ENCODE measurements at regions not wholly inside any gene's neighbourhood (a gene's known extent, or its start where the extent isn't known, plus 50 kb on each side); places are given as distances from the start of the nearest gene placed in this dataset.
A peak's percentile ranks its signal among the peaks of the same experiment; 100 is the strongest.

DNA sequence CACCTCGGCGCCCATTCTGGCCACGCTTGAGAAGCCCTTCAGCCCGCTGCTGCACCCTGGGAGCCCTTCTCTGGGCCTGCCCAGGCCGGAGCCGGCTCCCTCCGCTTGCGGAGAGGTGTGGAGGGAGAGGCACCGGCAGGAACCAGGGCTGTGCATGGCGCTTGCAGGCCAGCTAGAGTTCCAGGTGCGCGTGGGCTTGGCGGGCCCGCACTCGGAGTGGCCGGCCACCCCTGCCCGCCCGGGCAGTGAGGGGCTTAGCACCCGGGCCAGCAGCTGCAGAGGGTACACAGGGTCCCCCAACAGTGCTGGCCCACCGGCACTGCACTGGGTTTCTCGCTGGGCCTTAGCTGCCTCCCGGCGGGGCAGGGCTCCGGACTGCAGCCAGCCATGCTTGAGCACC, 72.3 kb upstream of the SYK start:
- no peak overlapping the region for H3K27ac ChIP-seq (ENCODE audit: low read depth, low read length)
- no peaks in the 10 kb centered on the region for H3K36me3 ChIP-seq (ENCODE audit: control insufficient read depth, low read length)
- no peaks in the 10 kb centered on the region for H4K20me1 ChIP-seq (ENCODE audit: control insufficient read depth, insufficient read depth, low read depth, low read length)
- no peaks in the 10 kb centered on the region for H3K79me2 ChIP-seq (ENCODE audit: control insufficient read depth, low read length)
- no peak for TF ChIP-seq CTCF (IDR thresholded peaks at IDR 0.05; ENCODE audit: low read depth, low read length, poor library complexity, severe bottlenecking)
- no peak for TF ChIP-seq EZH2phosphoT487 (IDR thresholded peaks at IDR 0.05; ENCODE audit: borderline replicate concordance, low read length)
- H3K9me2 ChIP-seq (replicated peaks; ENCODE audit: control insufficient read depth, low read length), result no peaks in the 10 kb centered on the region
- no peaks in the 10 kb centered on the region for H3K27me3 ChIP-seq (ENCODE audit: control insufficient read depth, low read length)
- H3K4me2 ChIP-seq (ENCODE audit: low read length), result no peak overlapping the region
- no peak overlapping the region for H3K4me3 ChIP-seq (ENCODE audit: low read length)
- H3F3A ChIP-seq (ENCODE audit: control insufficient read depth, insufficient read depth), result no peaks in the 10 kb centered on the region
- H3K4me1 ChIP-seq (ENCODE audit: control insufficient read depth, low read length), result no peaks in the 10 kb centered on the region
- H3K9me3 ChIP-seq (ENCODE audit: control insufficient read depth, insufficient read depth, low read length), result no peaks in the 10 kb centered on the region

DNA sequence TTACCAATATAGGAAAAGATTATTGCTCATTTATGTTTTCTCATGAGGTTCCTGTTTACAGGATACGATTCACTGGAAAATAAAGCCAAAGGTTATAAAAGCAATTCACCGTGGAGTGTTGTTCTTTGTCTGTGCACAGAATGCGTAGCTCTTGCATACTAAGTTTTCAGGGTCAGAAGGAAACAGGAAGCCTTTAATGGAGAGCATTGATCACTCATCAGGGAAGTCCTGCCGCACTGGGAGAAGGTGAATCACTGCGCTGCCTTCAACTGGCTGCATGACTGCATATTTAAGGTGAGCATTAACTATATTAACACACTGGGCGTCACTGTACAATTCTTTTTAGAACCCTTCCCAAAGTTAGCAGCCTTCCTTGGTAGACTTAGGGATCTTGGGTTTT, 74.1 kb upstream of the SYK start:
- no peaks in the 10 kb centered on the region for H4K20me1 ChIP-seq (ENCODE audit: control insufficient read depth, insufficient read depth, low read depth, low read length)
- no peak overlapping the region for H3K4me2 ChIP-seq (ENCODE audit: low read length)
- no peaks in the 10 kb centered on the region for H3F3A ChIP-seq (ENCODE audit: control insufficient read depth, insufficient read depth)
- no peak for TF ChIP-seq CTCF (IDR thresholded peaks at IDR 0.05; ENCODE audit: low read depth, low read length, poor library complexity, severe bottlenecking)
- TF ChIP-seq EZH2phosphoT487 (IDR thresholded peaks at IDR 0.05; ENCODE audit: borderline replicate concordance, low read length), result no peak
- H3K4me3 ChIP-seq (ENCODE audit: low read length), result no peak overlapping the region
- no peaks in the 10 kb centered on the region for H3K27me3 ChIP-seq (ENCODE audit: control insufficient read depth, low read length)
- no peaks in the 10 kb centered on the region for H3K79me2 ChIP-seq (ENCODE audit: control insufficient read depth, low read length)
- no peak overlapping the region for H3K27ac ChIP-seq (ENCODE audit: low read depth, low read length)
- no peaks in the 10 kb centered on the region for H3K36me3 ChIP-seq (ENCODE audit: control insufficient read depth, low read length)
- H3K9me2 ChIP-seq (replicated peaks; ENCODE audit: control insufficient read depth, low read length), result no peaks in the 10 kb centered on the region
- H3K9me3 ChIP-seq (ENCODE audit: control insufficient read depth, insufficient read depth, low read length), result no peaks in the 10 kb centered on the region
- no peaks in the 10 kb centered on the region for H3K4me1 ChIP-seq (ENCODE audit: control insufficient read depth, low read length)

DNA sequence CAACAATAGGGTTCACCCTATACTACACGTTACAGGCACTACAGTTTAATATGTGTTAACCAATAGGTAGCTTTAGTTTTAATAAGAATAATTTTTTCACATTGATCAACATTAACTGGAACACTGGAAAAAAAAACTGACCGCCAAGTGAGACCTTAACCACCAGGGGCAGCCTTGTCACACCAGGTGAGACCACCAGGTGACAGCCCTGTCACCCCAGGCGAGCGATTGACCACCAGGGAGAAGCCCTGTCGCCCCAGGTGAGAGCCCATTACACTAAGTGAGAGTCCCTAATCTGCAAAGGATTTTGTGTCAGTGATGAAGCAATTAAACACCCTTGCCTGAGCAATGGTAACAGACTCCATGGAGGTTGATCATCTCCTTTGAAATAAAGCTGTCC, 75.4 kb upstream of the SYK start:
- no peaks in the 10 kb centered on the region for H3K9me3 ChIP-seq (ENCODE audit: control insufficient read depth, insufficient read depth, low read length)
- H3K27me3 ChIP-seq (ENCODE audit: control insufficient read depth, low read length), result peaks cover 7% of the 10 kb centered on the region
- H3K9me2 ChIP-seq (replicated peaks; ENCODE audit: control insufficient read depth, low read length), result no peaks in the 10 kb centered on the region
- no peaks in the 10 kb centered on the region for H3K4me1 ChIP-seq (ENCODE audit: control insufficient read depth, low read length)
- H3K79me2 ChIP-seq (ENCODE audit: control insufficient read depth, low read length), result no peaks in the 10 kb centered on the region
- H3K36me3 ChIP-seq (ENCODE audit: control insufficient read depth, low read length), result no peaks in the 10 kb centered on the region
- no peak overlapping the region for H3K27ac ChIP-seq (ENCODE audit: low read depth, low read length)
- peak; percentile 57 for TF ChIP-seq CTCF (IDR thresholded peaks at IDR 0.05; ENCODE audit: low read depth, low read length, poor library complexity, severe bottlenecking)
- no peak for TF ChIP-seq EZH2phosphoT487 (IDR thresholded peaks at IDR 0.05; ENCODE audit: borderline replicate concordance, low read length)
- H4K20me1 ChIP-seq (ENCODE audit: control insufficient read depth, insufficient read depth, low read depth, low read length), result no peaks in the 10 kb centered on the region
- H3F3A ChIP-seq (ENCODE audit: control insufficient read depth, insufficient read depth), result no peaks in the 10 kb centered on the region
- no peak overlapping the region for H3K4me3 ChIP-seq (ENCODE audit: low read length)
- no peak overlapping the region for H3K4me2 ChIP-seq (ENCODE audit: low read length)

- H3K36me3 ChIP-seq (ENCODE audit: control insufficient read depth, low read length), result no peaks in the 10 kb centered on the region
- H3K9me2 ChIP-seq (replicated peaks; ENCODE audit: control insufficient read depth, low read length), result no peaks in the 10 kb centered on the region
- no peak overlapping the region for H3K4me3 ChIP-seq (ENCODE audit: low read length)
- H3K27me3 ChIP-seq (ENCODE audit: control insufficient read depth, low read length), result peaks cover 11% of the 10 kb centered on the region
- no peaks in the 10 kb centered on the region for H3F3A ChIP-seq (ENCODE audit: control insufficient read depth, insufficient read depth)
- TF ChIP-seq CTCF (IDR thresholded peaks at IDR 0.05; ENCODE audit: low read depth, low read length, poor library complexity, severe bottlenecking), result no peak
- no peak for TF ChIP-seq EZH2phosphoT487 (IDR thresholded peaks at IDR 0.05; ENCODE audit: borderline replicate concordance, low read length)
- no peak overlapping the region for H3K4me2 ChIP-seq (ENCODE audit: low read length)
- no peaks in the 10 kb centered on the region for H3K4me1 ChIP-seq (ENCODE audit: control insufficient read depth, low read length)
- H4K20me1 ChIP-seq (ENCODE audit: control insufficient read depth, insufficient read depth, low read depth, low read length), result no peaks in the 10 kb centered on the region
- no peaks in the 10 kb centered on the region for H3K9me3 ChIP-seq (ENCODE audit: control insufficient read depth, insufficient read depth, low read length)
- no peaks in the 10 kb centered on the region for H3K79me2 ChIP-seq (ENCODE audit: control insufficient read depth, low read length)
- H3K27ac ChIP-seq (ENCODE audit: low read depth, low read length), result no peak overlapping the region
Measured at GRCh38 chr9:90724880-90725279, 76.7 kb upstream of the SYK start.

Data from DOHH2 (cell line).